Neural progenitor cell (in vitro differentiated cells): ENCODE measurements at regions not wholly inside any gene's neighbourhood (a gene's known extent, or its start where the extent isn't known, plus 50 kb on each side); places are given as distances from the start of the nearest gene placed in this dataset.

Source experiments
- CTCF ChIP-seq: fragments of 200-600 bp; sonication (generic); IDR thresholded peaks from 2 replicates; pipeline ENCODE4 v1.5.1; 2017; ENCODE audit warnings: antibody characterized with exemption, mild to moderate bottlenecking
- EZH2 ChIP-seq: fragments of 200-600 bp; sonication (generic); IDR thresholded peaks from 2 replicates; pipeline ENCODE4 v1.6.1; 2017; ENCODE audit warnings: antibody characterized with exemption, mild to moderate bottlenecking, moderate library complexity
- EZH2phosphoT487 ChIP-seq: fragments of 200-600 bp; sonication (generic); IDR thresholded peaks from 2 replicates; pipeline ENCODE4 v1.6.1; 2017; ENCODE audit warnings: antibody characterized with exemption

- no peak for TF ChIP-seq CTCF
- no peak for TF ChIP-seq EZH2phosphoT487
- no peak for TF ChIP-seq EZH2
Observed at GRCh38 chr3:34533451-34533850, 735.0 kb downstream of the PDCD6IP start.
